ENCODE measurements at regions not wholly inside any gene's neighbourhood (a gene's known extent, or its start where the extent isn't known, plus 50 kb on each side); places are given as distances from the start of the nearest gene placed in this dataset.
"Not testable (repeated sequence)": the region's sequence is repeated elsewhere in the genome, so short reads cannot be mapped to it uniquely, and the experiment has no call there.

DNA sequence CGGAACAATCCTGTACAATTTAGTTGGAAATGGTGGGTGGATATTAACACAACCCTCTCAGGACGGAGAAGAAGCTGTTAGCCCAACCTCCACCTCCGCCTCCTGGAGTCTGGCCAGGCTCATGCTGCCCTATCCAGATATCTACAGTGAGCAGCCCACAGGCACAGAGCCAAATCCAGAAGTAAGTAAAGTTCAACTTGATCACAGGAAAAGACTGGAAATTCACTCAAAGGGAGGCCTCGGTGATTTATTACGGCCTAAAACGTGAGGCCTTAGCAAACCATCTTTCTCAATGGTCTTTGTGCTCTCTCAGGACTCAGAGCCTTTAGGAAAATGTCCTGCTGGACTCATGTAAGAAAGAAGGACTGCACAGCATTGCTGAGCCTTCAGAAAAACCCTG is 330.4 kb downstream of the CEP170 start:
- DNase-seq (ENCODE audit: extremely low read depth in 1 of 11, low read depth in 9 of 11, low spot score in 4 of 11) = peak in 1 of 11 donors; percentile 9

- DNase-seq (ENCODE audit: extremely low read depth in 1 of 11, low read depth in 9 of 11, low spot score in 4 of 11) = not testable (repeated sequence)
These were observed 331.5 kb downstream of the CEP170 start for GRCh38 chr1:242923603-242924002.

- not testable (repeated sequence) for DNase-seq (ENCODE audit: extremely low read depth in 1 of 11, low read depth in 9 of 11, low spot score in 4 of 11)
These were observed 340.4 kb downstream of the CEP170 start for GRCh38 chr1:242914729-242915128.

- not testable (repeated sequence) for DNase-seq (ENCODE audit: extremely low read depth in 1 of 11, low read depth in 9 of 11, low spot score in 4 of 11)
These were observed 342.2 kb downstream of the CEP170 start for GRCh38 chr1:242912855-242913254.

DNA sequence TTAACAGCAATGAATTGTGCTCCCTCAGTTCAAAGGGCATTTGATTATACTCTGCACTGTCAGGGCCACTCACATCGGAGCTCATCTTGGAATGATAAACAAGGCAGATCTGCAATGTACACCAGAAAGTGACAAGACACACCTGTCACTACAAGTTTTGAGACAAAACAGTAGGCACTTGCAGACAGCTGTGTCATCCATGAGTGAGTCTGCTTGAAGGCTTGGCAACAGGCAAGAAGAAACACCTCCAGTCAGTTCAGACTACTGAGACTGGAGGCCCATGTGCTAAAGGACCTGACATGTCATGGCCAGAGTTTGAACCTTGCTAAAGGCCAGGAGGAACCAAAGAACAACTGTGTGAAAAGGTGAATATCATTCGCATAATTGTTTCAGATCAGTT is 354.5 kb downstream of the CEP170 start:
- not testable (repeated sequence) for DNase-seq (ENCODE audit: extremely low read depth in 1 of 11, low read depth in 9 of 11, low spot score in 4 of 11)

DNA sequence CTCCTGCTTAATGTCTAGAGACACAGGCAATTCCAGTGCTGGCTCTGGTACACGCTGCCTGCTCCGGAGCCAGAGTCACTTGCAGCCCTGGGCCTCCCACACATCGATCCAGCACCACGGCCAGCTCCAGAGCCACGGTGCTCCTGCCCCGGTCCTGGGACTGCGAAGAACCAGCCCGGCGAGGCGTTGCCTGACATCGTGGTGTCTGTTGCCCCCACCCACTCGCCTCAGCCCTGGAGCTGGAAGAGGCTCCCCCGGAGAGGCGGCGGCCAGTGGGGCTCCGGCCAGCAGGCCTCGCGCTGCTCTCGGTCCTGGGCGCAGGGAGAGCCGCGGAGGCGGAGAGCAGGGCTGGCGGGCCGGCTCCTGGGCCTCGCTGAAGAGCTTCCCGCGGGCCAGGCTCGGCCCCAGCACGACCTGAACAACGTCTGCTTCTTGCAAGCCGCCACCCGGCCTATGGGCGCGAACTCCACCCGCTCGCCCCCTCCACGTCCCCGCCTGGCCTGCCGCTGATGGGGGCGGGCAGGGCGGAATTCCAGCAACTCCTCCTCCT is 364.8 kb downstream of the CEP170 start:
- peak in 8 of 11 donors; percentile 10 to 24 (median 14) for DNase-seq (ENCODE audit: extremely low read depth in 1 of 11, low read depth in 9 of 11, low spot score in 4 of 11)

GRCh38 chr1:242886137-242886536 is 361.6 kb upstream of the PLD5 start:
- DNase-seq (ENCODE audit: extremely low read depth in 1 of 11, low read depth in 9 of 11, low spot score in 4 of 11) = no peak

DNA sequence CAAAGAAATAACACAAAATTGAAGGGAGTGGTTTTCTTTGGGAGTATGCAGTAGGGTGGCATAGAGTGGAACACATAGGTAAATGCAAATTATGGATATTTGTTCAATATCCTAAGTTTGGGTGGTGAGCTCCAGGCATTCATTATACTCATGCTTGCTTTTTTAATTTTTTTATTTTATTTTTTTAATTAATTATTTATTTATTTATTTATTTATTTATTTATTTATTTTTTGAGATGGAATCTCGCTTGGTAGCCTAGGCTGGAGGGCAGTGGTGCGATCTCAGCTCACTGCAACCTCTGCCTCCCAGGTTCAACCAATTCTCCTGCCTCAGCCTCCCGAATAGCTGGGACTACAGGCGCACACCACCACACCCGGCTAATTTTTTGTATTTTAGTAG is 355.5 kb upstream of the PLD5 start:
- not testable (repeated sequence) for DNase-seq (ENCODE audit: extremely low read depth in 1 of 11, low read depth in 9 of 11, low spot score in 4 of 11)

GRCh38 chr1:242877743-242878142 is 353.2 kb upstream of the PLD5 start:
- DNase-seq (ENCODE audit: extremely low read depth in 1 of 11, low read depth in 9 of 11, low spot score in 4 of 11) = no peak

- DNase-seq (ENCODE audit: extremely low read depth in 1 of 11, low read depth in 9 of 11, low spot score in 4 of 11) = no peak
These were observed 352.7 kb upstream of the PLD5 start for GRCh38 chr1:242877229-242877628.

DNA sequence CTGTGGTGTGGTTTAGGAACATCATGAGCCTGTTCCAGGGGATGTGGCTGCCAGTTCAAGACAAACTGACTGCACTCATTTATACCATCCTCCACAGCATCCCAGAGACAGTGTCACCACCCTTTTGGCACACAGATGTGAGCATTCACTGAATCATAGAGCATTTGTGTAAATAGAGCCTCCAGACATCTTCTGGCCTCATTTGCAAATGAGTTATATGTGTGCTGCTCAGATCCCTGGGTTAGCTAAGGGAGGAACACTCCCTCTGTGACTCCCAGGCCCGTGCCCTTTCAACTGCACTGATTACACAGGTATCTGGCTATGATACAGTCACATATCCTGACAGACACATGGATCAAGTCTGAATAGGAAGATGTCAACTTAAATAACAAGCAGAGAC is 351.5 kb upstream of the PLD5 start:
- DNase-seq (ENCODE audit: extremely low read depth in 1 of 11, low read depth in 9 of 11, low spot score in 4 of 11) = no peak

DNA sequence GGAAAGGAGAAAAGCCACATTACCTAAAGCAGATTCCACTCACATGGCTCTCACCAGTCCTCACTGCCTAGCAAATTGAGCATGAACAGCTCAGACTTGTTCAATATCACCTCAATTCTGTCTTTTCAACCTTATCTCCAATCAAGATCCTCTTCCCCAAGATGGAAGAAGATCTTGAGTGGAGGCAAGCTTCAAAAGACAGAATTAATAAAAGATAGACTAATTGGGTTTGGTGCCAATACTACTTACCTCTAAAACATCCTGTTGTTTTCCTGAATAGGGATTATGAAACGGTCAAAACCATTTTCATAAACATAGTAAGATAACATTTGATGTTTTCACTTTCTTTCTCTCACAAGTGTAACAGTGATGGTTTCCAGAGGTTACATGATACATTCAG is 349.2 kb upstream of the PLD5 start:
- DNase-seq (ENCODE audit: extremely low read depth in 1 of 11, low read depth in 9 of 11, low spot score in 4 of 11) = no peak

DNA sequence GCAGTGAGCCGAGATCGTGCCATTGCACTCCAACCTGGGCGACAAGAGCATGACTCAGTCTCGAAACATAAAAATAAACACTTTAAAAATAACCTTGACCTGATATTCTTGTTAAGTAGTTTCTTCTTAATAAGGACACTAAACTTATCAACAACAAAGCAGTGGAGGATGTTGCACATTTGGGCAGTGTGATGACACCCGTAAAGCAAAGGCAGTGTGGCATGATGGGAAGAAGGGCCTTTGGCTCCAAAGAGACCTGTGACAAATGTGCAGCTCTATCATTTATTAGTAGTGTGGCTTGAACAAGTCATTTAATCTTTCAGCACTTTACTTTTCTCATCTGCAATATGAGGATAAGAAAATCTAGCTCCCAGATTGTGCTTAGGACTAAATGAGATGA is 348.0 kb upstream of the PLD5 start:
- DNase-seq (ENCODE audit: extremely low read depth in 1 of 11, low read depth in 9 of 11, low spot score in 4 of 11) = no peak

GRCh38 chr1:242871471-242872030 is 347.1 kb upstream of the PLD5 start:
- DNase-seq (ENCODE audit: extremely low read depth in 1 of 11, low read depth in 9 of 11, low spot score in 4 of 11) = no peak

- no peak for DNase-seq (ENCODE audit: extremely low read depth in 1 of 11, low read depth in 9 of 11, low spot score in 4 of 11)
These were observed 346.5 kb upstream of the PLD5 start for GRCh38 chr1:242870966-242871365.

- DNase-seq (ENCODE audit: extremely low read depth in 1 of 11, low read depth in 9 of 11, low spot score in 4 of 11) = no peak
These were observed 331.8 kb upstream of the PLD5 start for GRCh38 chr1:242856289-242856688.

DNA sequence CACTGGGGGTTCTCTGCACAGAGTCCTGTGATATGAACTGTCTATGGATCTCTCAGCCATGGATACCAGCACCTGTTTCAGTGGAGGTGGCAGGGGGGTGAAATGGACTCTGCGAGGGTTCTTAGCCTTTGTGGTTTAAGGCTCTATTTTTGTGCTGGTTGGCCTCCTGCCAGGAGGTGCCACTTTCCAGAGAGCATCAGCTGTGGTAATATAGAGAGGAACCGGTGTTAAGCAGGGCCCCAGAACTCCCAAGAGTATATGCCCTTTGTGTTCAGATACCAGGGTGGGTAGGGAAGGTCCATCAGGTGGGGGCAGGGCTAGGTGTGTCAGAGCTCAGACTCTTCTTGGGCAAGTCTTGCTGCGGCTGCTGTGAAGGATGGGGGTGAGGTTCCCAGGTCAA is 330.0 kb upstream of the PLD5 start:
- no peak for DNase-seq (ENCODE audit: extremely low read depth in 1 of 11, low read depth in 9 of 11, low spot score in 4 of 11)

DNA sequence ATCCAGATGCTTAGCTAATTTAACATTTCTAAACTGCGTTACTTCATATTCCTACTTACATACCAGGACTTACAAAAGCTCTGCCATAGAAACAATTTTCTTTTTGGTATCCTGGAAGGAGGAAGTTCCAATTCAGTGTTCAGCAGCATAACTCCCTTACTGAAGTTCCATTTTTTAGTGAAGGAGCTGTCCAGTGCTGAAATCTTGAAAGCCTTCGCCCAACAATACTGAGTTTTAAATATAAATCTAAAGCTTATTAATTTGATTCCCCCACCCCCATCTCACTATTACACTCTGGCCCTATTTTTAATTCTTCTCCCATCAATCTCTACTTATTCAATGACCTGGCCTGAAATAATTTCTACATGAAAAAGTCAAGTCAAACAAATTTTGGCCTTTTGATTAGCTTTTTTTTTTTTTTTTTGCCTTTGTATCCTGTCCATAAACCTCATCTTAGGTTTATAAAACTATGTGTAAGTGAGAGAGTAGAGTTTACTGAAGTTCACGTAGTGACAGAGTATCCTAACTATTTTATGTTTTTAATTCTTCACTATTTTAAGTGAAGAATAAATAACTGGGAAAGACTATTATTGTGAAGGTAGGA is 323.0 kb upstream of the PLD5 start:
- peak; percentile 9 to 41 (median 24) for DNase-seq (ENCODE audit: extremely low read depth in 1 of 11, low read depth in 9 of 11, low spot score in 4 of 11)

GRCh38 chr1:242842094-242842493 is 317.6 kb upstream of the PLD5 start:
- no peak for DNase-seq (ENCODE audit: extremely low read depth in 1 of 11, low read depth in 9 of 11, low spot score in 4 of 11)

GRCh38 chr1:242839101-242839500 is 314.6 kb upstream of the PLD5 start:
- DNase-seq (ENCODE audit: extremely low read depth in 1 of 11, low read depth in 9 of 11, low spot score in 4 of 11) = no peak

- no peak for DNase-seq (ENCODE audit: extremely low read depth in 1 of 11, low read depth in 9 of 11, low spot score in 4 of 11)
These were observed 311.9 kb upstream of the PLD5 start for GRCh38 chr1:242836423-242836822.

Measured in renal cortex interstitium (tissue), 11 donors.